Lower lobe of right lung (tissue), 2 donors: ENCODE measurements at regions not wholly inside any gene's neighbourhood (a gene's known extent, or its start where the extent isn't known, plus 50 kb on each side); places are given as distances from the start of the nearest gene placed in this dataset.

ENCODE experiments used
- ATAC-seq, 2 donors: fragments of 200-7000 bp; cut with Tn5 transposase; one replicate each; pipeline ENCODE4 v1.9.1; 2020 to 2022; ENCODE audit warnings: mild to moderate bottlenecking in 2 of 2, moderate library complexity in 2 of 2
- DNase-seq: peaks from one replicate; pipeline ENCODE4 v3.0.0-alpha.2; 2020
- H3K27ac ChIP-seq: fragments of 200-600 bp; one replicate; pipeline ENCODE4 v1.8.0; 2022
- H3K27me3 ChIP-seq: fragments of 200-600 bp; one replicate; pipeline ENCODE4 v1.8.0; 2022; ENCODE audit warnings: low read depth
- H3K36me3 ChIP-seq: fragments of 200-600 bp; one replicate; pipeline ENCODE4 v1.8.0; 2022; ENCODE audit warnings: mild to moderate bottlenecking
- H3K4me1 ChIP-seq: fragments of 200-600 bp; one replicate; pipeline ENCODE4 v1.8.0; 2022
- H3K4me3 ChIP-seq: fragments of 200-600 bp; one replicate; pipeline ENCODE4 v1.8.0; 2022; ENCODE audit warnings: mild to moderate bottlenecking
- H3K9me3 ChIP-seq: fragments of 200-600 bp; one replicate; pipeline ENCODE4 v1.8.0; 2022
- intact Hi-C: fragments of 100-400 bp; cut with DNase I; formaldehyde crosslinking; loops from one replicate; pipeline ENCODE4 v1.11.0; 2022
- TF ChIP-seq, protein P1 (sequence below): fragments of 200-600 bp; IDR thresholded peaks from one replicate; pipeline ENCODE4 v1.8.0; 2022; ENCODE audit warnings: antibody characterized with exemption, mild to moderate bottlenecking
- donor health status: DM: no; HTN: yes; CAD: no; lungs with severe emphysema.

DNA sequence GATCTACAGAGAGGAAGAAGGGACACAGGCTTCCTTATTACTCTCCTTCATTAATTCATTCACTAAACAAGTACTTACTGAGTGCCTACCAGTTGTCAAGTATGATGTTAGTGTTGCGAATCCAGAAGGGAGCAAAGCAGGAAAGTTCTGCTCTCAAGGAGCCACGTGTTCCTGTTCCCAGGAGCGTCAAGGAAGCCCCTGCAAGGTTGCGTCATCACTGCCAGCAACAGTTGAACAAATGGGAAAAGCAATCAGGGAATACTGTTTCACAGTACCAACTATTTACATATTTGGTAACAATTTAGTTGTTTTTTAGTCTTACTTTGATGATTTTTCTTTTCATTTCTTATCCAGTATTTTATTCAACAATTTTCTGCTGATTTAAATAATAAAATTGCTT is 310.0 kb downstream of the FOXA2 start:
- TF ChIP-seq, protein P1, sequence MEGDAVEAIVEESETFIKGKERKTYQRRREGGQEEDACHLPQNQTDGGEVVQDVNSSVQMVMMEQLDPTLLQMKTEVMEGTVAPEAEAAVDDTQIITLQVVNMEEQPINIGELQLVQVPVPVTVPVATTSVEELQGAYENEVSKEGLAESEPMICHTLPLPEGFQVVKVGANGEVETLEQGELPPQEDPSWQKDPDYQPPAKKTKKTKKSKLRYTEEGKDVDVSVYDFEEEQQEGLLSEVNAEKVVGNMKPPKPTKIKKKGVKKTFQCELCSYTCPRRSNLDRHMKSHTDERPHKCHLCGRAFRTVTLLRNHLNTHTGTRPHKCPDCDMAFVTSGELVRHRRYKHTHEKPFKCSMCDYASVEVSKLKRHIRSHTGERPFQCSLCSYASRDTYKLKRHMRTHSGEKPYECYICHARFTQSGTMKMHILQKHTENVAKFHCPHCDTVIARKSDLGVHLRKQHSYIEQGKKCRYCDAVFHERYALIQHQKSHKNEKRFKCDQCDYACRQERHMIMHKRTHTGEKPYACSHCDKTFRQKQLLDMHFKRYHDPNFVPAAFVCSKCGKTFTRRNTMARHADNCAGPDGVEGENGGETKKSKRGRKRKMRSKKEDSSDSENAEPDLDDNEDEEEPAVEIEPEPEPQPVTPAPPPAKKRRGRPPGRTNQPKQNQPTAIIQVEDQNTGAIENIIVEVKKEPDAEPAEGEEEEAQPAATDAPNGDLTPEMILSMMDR: no peak
- intact Hi-C loops: no loop called here
- no peak overlapping the region for H3K27ac ChIP-seq
- H3K9me3 ChIP-seq: no peaks in the 10 kb centered on the region
- no peaks in the 10 kb centered on the region for H3K36me3 ChIP-seq
- no peak overlapping the region for H3K4me3 ChIP-seq
- no peak for ATAC-seq
- H3K27me3 ChIP-seq: no peaks in the 10 kb centered on the region
- no peak for DNase-seq
- no peaks in the 10 kb centered on the region for H3K4me1 ChIP-seq

DNA sequence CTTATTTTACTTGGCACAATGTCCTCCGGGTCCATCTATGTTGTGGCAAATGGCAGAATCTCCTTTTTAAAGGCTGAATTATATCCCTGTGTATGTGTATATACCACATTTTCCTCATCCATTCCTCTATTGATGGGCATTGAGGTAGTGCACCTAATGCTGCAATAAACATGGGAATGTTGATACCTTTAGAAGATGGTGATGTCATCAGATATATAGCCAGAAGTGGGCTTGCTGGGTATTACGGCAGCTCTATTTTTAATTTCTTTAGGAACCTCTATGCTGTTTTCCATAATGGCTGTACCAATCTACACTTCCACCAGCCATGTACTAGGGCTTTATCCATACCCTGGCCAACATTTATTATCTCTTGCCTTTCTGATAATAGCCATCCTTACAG is 315.7 kb downstream of the FOXA2 start:
- Histone ChIP-seq H3K9me3 (no peaks in the 10 kb centered on the region), H3K27me3 (no peaks in the 10 kb centered on the region), H3K27ac (no peak overlapping the region), H3K36me3 (no peaks in the 10 kb centered on the region), H3K4me3 (no peak overlapping the region), H3K4me1 (no peaks in the 10 kb centered on the region)
- intact Hi-C loops: no loop called here
- no peak for DNase-seq
- TF ChIP-seq, protein P1: no peak
- ATAC-seq: no peak

DNA sequence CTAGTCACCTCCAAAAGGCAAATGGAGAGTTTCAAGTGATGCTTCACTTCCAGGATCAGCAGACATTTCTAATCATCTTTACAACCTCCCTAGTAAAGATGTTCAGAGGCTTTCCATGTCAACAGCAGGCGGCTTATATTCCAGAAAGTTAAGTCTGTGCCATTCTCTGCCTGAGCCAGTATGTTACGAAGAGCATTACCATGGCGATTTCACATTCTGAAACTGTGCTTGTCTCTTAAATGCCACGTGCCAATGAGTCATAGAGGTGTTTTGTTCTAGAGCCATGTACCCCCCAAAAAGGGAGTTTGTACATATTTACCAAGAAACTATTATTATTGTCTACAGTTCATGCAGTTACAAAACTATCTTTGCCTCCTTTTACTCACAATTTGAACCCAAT is 319.5 kb downstream of the FOXA2 start:
- TF ChIP-seq, protein P1: no peak
- intact Hi-C loops: no loop called here

DNA sequence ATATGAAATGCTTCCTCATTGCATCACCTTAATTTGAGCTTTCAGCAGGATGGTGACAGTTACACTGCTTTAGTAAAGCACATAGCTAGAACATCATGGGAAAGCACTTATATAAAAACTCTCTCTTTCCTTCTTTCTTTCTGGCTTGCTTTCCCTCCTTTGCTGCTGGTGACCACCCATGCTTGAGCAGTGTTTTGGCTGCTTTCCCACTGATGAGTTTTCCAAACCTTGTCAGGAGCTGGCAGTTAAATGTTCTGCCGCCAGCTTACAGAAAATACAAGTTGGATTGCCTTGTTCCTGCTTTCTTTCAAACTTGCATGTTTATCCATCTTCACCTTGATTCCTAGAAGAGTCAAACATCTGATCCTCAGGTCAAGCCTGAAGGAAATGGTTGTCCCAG is 323.9 kb downstream of the FOXA2 start:
- H3K9me3 ChIP-seq: no peaks in the 10 kb centered on the region
- TF ChIP-seq, protein P1: no peak
- no peak overlapping the region for H3K27ac ChIP-seq
- H3K27me3 ChIP-seq: no peaks in the 10 kb centered on the region
- ATAC-seq (no peak), DNase-seq (no peak)
- H3K4me3 ChIP-seq: no peak overlapping the region
- intact Hi-C loops: no loop called here
- H3K36me3 ChIP-seq: no peaks in the 10 kb centered on the region
- H3K4me1 ChIP-seq: no peaks in the 10 kb centered on the region

More for the DNA sequence above, 319.5 kb downstream of the FOXA2 start:
- no peaks in the 10 kb centered on the region for H3K36me3 ChIP-seq
- DNase-seq (no peak), ATAC-seq (no peak)
- no peak overlapping the region for H3K4me3 ChIP-seq
- H3K27me3 ChIP-seq: no peaks in the 10 kb centered on the region
- no peak overlapping the region for H3K27ac ChIP-seq
- no peaks in the 10 kb centered on the region for H3K4me1 ChIP-seq
- H3K9me3 ChIP-seq: no peaks in the 10 kb centered on the region

DNA sequence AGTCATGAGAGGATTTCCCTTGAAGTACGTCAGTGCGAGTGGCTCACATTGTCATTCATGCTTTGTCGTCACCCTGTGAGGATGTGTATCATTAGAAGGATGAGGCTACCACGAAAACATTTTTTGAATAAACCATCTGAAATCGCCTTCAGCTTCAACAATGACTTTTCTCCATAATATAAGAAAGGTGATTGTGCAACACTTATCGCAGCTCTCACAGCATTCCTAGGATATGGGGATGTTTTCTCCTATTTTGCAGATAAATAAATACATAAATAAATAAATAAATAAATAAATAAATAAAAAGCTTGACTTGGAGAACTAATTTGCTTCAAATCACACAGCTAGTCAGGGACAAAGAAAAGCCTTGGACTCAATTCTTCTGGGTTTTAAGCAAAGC is 326.5 kb downstream of the FOXA2 start:
- Histone ChIP-seq H3K4me3 (no peak overlapping the region), H3K27ac (no peak overlapping the region), H3K27me3 (no peaks in the 10 kb centered on the region), H3K4me1 (no peaks in the 10 kb centered on the region), H3K36me3 (no peaks in the 10 kb centered on the region), H3K9me3 (no peaks in the 10 kb centered on the region)
- intact Hi-C loops: no loop called here
- ATAC-seq (no peak), DNase-seq (no peak)
- TF ChIP-seq, protein P1: no peak
